Transverse colon (tissue), 4 donors: ENCODE measurements at regions not wholly inside any gene's neighbourhood (a gene's known extent, or its start where the extent isn't known, plus 50 kb on each side); places are given as distances from the start of the nearest gene placed in this dataset.

Source experiments
- EP300 ChIP-seq: sonication (generic); formaldehyde crosslinking; IDR thresholded peaks from one replicate; pipeline ENCODE4 v1.6.1; 2017; ENCODE audit warnings: antibody characterized with exemption, low read depth
- POLR2A ChIP-seq: fragments of 450-650 bp; IDR thresholded peaks from one replicate; pipeline ENCODE4 v1.6.1; 2016; ENCODE audit warnings: antibody characterized with exemption, mild to moderate bottlenecking, moderate library complexity
- POLR2AphosphoS5 ChIP-seq, 3 donors: sonication (generic); formaldehyde crosslinking; IDR thresholded peaks; one replicate each; pipeline ENCODE4 v1.6.1; 2016; ENCODE audit warnings: antibody characterized with exemption in 3 of 3
- TF ChIP-seq, protein P1 (sequence below), 5 experiments: fragments of 200-600 bp in 3 of 5; fragments of 450-650 bp in 2 of 5; sonication (generic) in 3 of 5; IDR thresholded peaks; 1 replicate in 2 of 5; 2 replicates in 3 of 5; pipeline ENCODE4 v1.5.1; 2016 to 2017; ENCODE audit warnings: antibody characterized with exemption in 5 of 5, inconsistent platforms in 3 of 5, mild to moderate bottlenecking in 2 of 5, moderate library complexity in 1 of 5

DNA sequence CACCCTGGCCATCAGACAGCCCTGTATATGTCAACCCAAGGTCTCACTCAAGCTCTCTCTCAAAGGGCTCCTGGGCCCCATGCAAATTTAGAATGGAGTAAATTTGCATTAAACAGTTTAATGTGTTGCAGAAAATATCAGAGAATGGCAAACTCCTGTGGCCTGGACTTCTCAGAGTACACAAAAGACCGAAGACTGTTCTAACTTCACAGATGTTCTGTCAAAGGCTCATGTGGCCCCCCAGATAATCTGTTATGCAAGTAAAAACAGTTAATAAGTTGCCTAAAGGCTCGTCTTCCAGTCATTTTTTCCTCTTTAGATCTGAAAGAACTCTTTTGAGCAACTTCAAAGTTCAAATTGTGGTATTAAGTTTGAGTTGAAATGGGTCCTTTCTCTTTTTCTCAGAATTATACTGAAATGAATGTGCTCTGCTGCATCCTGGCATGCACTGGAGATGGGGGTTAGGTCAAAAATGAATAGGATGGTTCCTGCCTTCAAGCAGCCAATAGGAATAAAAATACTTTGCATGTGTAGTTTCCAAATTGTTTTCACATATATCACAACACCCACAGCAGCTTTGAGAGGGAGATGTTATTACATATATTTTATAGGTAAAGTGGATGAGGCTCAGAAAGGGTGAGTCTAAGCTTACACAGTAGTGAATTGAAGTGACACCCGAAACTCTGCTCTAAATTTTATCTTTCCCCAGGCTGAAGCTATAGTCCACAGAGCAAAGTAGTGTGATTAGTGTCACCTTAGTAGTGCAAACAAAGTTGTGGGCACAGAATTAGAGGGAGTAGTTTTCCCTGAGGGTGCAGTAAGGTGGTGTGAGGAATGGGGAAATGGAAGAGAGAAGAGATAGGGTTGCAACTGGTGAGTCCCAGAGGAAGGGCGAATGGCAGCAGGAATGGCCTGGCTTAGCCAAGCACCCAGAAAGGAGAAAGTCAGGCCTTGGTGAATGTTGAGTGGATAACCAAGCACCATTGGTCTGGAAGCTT is 205.0 kb upstream of the RFC3 start:
- TF ChIP-seq POLR2AphosphoS5 (IDR thresholded peaks at IDR 0.05) (no peak), POLR2A (no peak), EP300 (no peak)
- TF ChIP-seq, protein P1, sequence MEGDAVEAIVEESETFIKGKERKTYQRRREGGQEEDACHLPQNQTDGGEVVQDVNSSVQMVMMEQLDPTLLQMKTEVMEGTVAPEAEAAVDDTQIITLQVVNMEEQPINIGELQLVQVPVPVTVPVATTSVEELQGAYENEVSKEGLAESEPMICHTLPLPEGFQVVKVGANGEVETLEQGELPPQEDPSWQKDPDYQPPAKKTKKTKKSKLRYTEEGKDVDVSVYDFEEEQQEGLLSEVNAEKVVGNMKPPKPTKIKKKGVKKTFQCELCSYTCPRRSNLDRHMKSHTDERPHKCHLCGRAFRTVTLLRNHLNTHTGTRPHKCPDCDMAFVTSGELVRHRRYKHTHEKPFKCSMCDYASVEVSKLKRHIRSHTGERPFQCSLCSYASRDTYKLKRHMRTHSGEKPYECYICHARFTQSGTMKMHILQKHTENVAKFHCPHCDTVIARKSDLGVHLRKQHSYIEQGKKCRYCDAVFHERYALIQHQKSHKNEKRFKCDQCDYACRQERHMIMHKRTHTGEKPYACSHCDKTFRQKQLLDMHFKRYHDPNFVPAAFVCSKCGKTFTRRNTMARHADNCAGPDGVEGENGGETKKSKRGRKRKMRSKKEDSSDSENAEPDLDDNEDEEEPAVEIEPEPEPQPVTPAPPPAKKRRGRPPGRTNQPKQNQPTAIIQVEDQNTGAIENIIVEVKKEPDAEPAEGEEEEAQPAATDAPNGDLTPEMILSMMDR (IDR thresholded peaks at IDR 0.05): no peak
